CD4-positive, alpha-beta T cell treated with Interleukin-15 for 4 hours (primary cell): ENCODE measurements at regions not wholly inside any gene's neighbourhood (a gene's known extent, or its start where the extent isn't known, plus 50 kb on each side); places are given as distances from the start of the nearest gene placed in this dataset.
"Not testable (repeated sequence)": the region's sequence is repeated elsewhere in the genome, so short reads cannot be mapped to it uniquely, and the experiment has no call there.

ENCODE experiments used
- DNase-seq: peaks from one replicate; pipeline ENCODE4 v3.0.0-alpha.2; 2020; ENCODE audit warnings: low spot score

GRCh38 chr5:62168506-62169281, 137.3 kb upstream of the KIF2A start:
- no peak for DNase-seq

- DNase-seq, result no peak
These were observed 127.7 kb upstream of the KIF2A start for GRCh38 chr5:62178258-62178657.

GRCh38 chr5:62182802-62183201, 123.2 kb upstream of the KIF2A start:
- DNase-seq, result no peak

- no peak for DNase-seq
These were observed 122.3 kb upstream of the KIF2A start for GRCh38 chr5:62183727-62184126.

- DNase-seq, result no peak
These were observed 121.6 kb upstream of the KIF2A start for GRCh38 chr5:62184444-62184843.

GRCh38 chr5:62190173-62190572, 115.8 kb upstream of the KIF2A start:
- DNase-seq, result no peak

- DNase-seq, result no peak
These were observed 115.1 kb upstream of the KIF2A start for GRCh38 chr5:62190931-62191330.

GRCh38 chr5:62192958-62193357, 113.0 kb upstream of the KIF2A start:
- no peak for DNase-seq

- not testable (repeated sequence) for DNase-seq
These were observed 109.5 kb upstream of the KIF2A start for GRCh38 chr5:62196532-62196931.

GRCh38 chr5:62197697-62198096, 108.3 kb upstream of the KIF2A start:
- DNase-seq, result no peak

- DNase-seq, result no peak
These were observed 107.6 kb upstream of the KIF2A start for GRCh38 chr5:62198421-62198820.

GRCh38 chr5:62199792-62200716, 106.0 kb upstream of the KIF2A start:
- DNase-seq, result no peak

GRCh38 chr5:62206150-62206829, 99.7 kb upstream of the KIF2A start:
- DNase-seq, result no peak

- no peak for DNase-seq
These were observed 97.7 kb upstream of the KIF2A start for GRCh38 chr5:62208218-62208852.

- DNase-seq, result no peak
These were observed 94.6 kb upstream of the KIF2A start for GRCh38 chr5:62211405-62211804.

GRCh38 chr5:62212648-62213047, 93.4 kb upstream of the KIF2A start:
- no peak for DNase-seq

- no peak for DNase-seq
These were observed 91.3 kb upstream of the KIF2A start for GRCh38 chr5:62214701-62215100.

- DNase-seq, result not testable (repeated sequence)
These were observed 89.4 kb upstream of the KIF2A start for GRCh38 chr5:62216603-62217002.

GRCh38 chr5:62217095-62217494, 88.9 kb upstream of the KIF2A start:
- DNase-seq, result not testable (repeated sequence)

- not testable (repeated sequence) for DNase-seq
These were observed 87.1 kb upstream of the KIF2A start for GRCh38 chr5:62218860-62219259.

GRCh38 chr5:62221881-62222280, 84.1 kb upstream of the KIF2A start:
- not testable (repeated sequence) for DNase-seq

- DNase-seq, result not testable (repeated sequence)
These were observed 83.7 kb upstream of the KIF2A start for GRCh38 chr5:62222305-62222704.
